ENCODE measurements at regions not wholly inside any gene's neighbourhood (a gene's known extent, or its start where the extent isn't known, plus 50 kb on each side); places are given as distances from the start of the nearest gene placed in this dataset.
A peak's percentile ranks its signal among the peaks of the same experiment; 100 is the strongest.
"Not testable (repeated sequence)": the region's sequence is repeated elsewhere in the genome, so short reads cannot be mapped to it uniquely, and the experiment has no call there.

GRCh38 chr9:111276431-111277128, 53.4 kb downstream of the OR2K2 start:
- no peaks in the 10 kb centered on the region for H3K9me3 ChIP-seq (ENCODE audit: insufficient read depth, low read depth, low read length)
- no peak overlapping the region for H3K27ac ChIP-seq (ENCODE audit: low read length)
- no peak overlapping the region for H3K4me3 ChIP-seq (ENCODE audit: low read length)
- H3K36me3 ChIP-seq (ENCODE audit: insufficient read depth, low read depth, low read length): no peaks in the 10 kb centered on the region
- no peak overlapping the region for H3K9ac ChIP-seq (ENCODE audit: low read depth, low read length)
- H3K27me3 ChIP-seq (ENCODE audit: insufficient read depth, low read length): no peaks in the 10 kb centered on the region
- peaks cover 3% of the 10 kb centered on the region; the same call in 1 of the 2 replicates for H3K4me1 ChIP-seq (ENCODE audit: insufficient read depth, low read length)

- H3K9ac ChIP-seq (ENCODE audit: low read depth, low read length): no peak overlapping the region
- no peaks in the 10 kb centered on the region for H3K27me3 ChIP-seq (ENCODE audit: insufficient read depth, low read length)
- no peaks in the 10 kb centered on the region for H3K9me3 ChIP-seq (ENCODE audit: insufficient read depth, low read depth, low read length)
- peaks cover 3% of the 10 kb centered on the region; the same call in 1 of the 2 replicates for H3K4me1 ChIP-seq (ENCODE audit: insufficient read depth, low read length)
- no peaks in the 10 kb centered on the region for H3K36me3 ChIP-seq (ENCODE audit: insufficient read depth, low read depth, low read length)
- no peak overlapping the region for H3K4me3 ChIP-seq (ENCODE audit: low read length)
- no peak overlapping the region for H3K27ac ChIP-seq (ENCODE audit: low read length)
These were observed 55.3 kb downstream of the OR2K2 start for GRCh38 chr9:111274737-111275136.

- Histone ChIP-seq H3K27me3 (ENCODE audit: insufficient read depth, low read length) (no peaks in the 10 kb centered on the region), H3K36me3 (ENCODE audit: insufficient read depth, low read depth, low read length) (no peaks in the 10 kb centered on the region), H3K4me3 (ENCODE audit: low read length) (no peak overlapping the region), H3K27ac (ENCODE audit: low read length) (no peak overlapping the region), H3K9ac (ENCODE audit: low read depth, low read length) (no peak overlapping the region), H3K4me1 (ENCODE audit: insufficient read depth, low read length) (peaks cover 3% of the 10 kb centered on the region; the same call in 1 of the 2 replicates), H3K9me3 (ENCODE audit: insufficient read depth, low read depth, low read length) (no peaks in the 10 kb centered on the region)
These were observed 57.4 kb downstream of the OR2K2 start for GRCh38 chr9:111272581-111272980.

- peaks cover 4% of the 10 kb centered on the region; the same call in 1 of the 2 replicates for H3K9me3 ChIP-seq (ENCODE audit: insufficient read depth, low read depth, low read length)
- H3K9ac ChIP-seq (ENCODE audit: low read depth, low read length): no peak overlapping the region
- no peaks in the 10 kb centered on the region for H3K27me3 ChIP-seq (ENCODE audit: insufficient read depth, low read length)
- H3K4me1 ChIP-seq (ENCODE audit: insufficient read depth, low read length): peaks cover 1% of the 10 kb centered on the region; the same call in 1 of the 2 replicates
- H3K36me3 ChIP-seq (ENCODE audit: insufficient read depth, low read depth, low read length): no peaks in the 10 kb centered on the region
- no peak overlapping the region for H3K27ac ChIP-seq (ENCODE audit: low read length)
- no peak overlapping the region for H3K4me3 ChIP-seq (ENCODE audit: low read length)
These were observed 58.4 kb downstream of the OR2K2 start for GRCh38 chr9:111271481-111272080.

- Histone ChIP-seq H3K27ac (ENCODE audit: low read length) (no peak overlapping the region), H3K4me1 (ENCODE audit: insufficient read depth, low read length) (no peaks in the 10 kb centered on the region), H3K9me3 (ENCODE audit: insufficient read depth, low read depth, low read length) (peaks cover 9% of the 10 kb centered on the region; the same call in 1 of the 2 replicates), H3K27me3 (ENCODE audit: insufficient read depth, low read length) (no peaks in the 10 kb centered on the region), H3K36me3 (ENCODE audit: insufficient read depth, low read depth, low read length) (no peaks in the 10 kb centered on the region), H3K9ac (ENCODE audit: low read depth, low read length) (no peak overlapping the region), H3K4me3 (ENCODE audit: low read length) (no peak overlapping the region)
These were observed 59.0 kb downstream of the OR2K2 start for GRCh38 chr9:111271047-111271446.

- H3K9me3 ChIP-seq (ENCODE audit: insufficient read depth, low read depth, low read length): peaks cover 18% of the 10 kb centered on the region
- not testable (repeated sequence) for H3K9ac ChIP-seq (ENCODE audit: low read depth, low read length); H3K4me3 ChIP-seq (ENCODE audit: low read length); H3K4me1 ChIP-seq (ENCODE audit: insufficient read depth, low read length); H3K36me3 ChIP-seq (ENCODE audit: insufficient read depth, low read depth, low read length); H3K27me3 ChIP-seq (ENCODE audit: insufficient read depth, low read length); H3K27ac ChIP-seq (ENCODE audit: low read length)
These were observed 64.0 kb downstream of the OR2K2 start for GRCh38 chr9:111266024-111266423.

- H3K36me3 ChIP-seq (ENCODE audit: insufficient read depth, low read depth, low read length): no peaks in the 10 kb centered on the region
- no peak overlapping the region for H3K27ac ChIP-seq (ENCODE audit: low read length)
- H3K4me1 ChIP-seq (ENCODE audit: insufficient read depth, low read length): no peaks in the 10 kb centered on the region
- H3K4me3 ChIP-seq (ENCODE audit: low read length): no peak overlapping the region
- H3K9ac ChIP-seq (ENCODE audit: low read depth, low read length): no peak overlapping the region
- peaks cover 18% of the 10 kb centered on the region for H3K9me3 ChIP-seq (ENCODE audit: insufficient read depth, low read depth, low read length)
- H3K27me3 ChIP-seq (ENCODE audit: insufficient read depth, low read length): no peaks in the 10 kb centered on the region
These were observed 66.9 kb downstream of the OR2K2 start for GRCh38 chr9:111263116-111263515.

- H3K9ac ChIP-seq (ENCODE audit: low read depth, low read length): no peak overlapping the region
- H3K27me3 ChIP-seq (ENCODE audit: insufficient read depth, low read length): no peaks in the 10 kb centered on the region
- H3K9me3 ChIP-seq (ENCODE audit: insufficient read depth, low read depth, low read length): no peaks in the 10 kb centered on the region
- no peaks in the 10 kb centered on the region for H3K36me3 ChIP-seq (ENCODE audit: insufficient read depth, low read depth, low read length)
- no peak overlapping the region for H3K27ac ChIP-seq (ENCODE audit: low read length)
- no peaks in the 10 kb centered on the region for H3K4me1 ChIP-seq (ENCODE audit: insufficient read depth, low read length)
- no peak overlapping the region for H3K4me3 ChIP-seq (ENCODE audit: low read length)
These were observed 71.2 kb downstream of the OR2K2 start for GRCh38 chr9:111258875-111259271.

- H3K9me3 ChIP-seq (ENCODE audit: insufficient read depth, low read depth, low read length): no peaks in the 10 kb centered on the region
- no peaks in the 10 kb centered on the region for H3K4me1 ChIP-seq (ENCODE audit: insufficient read depth, low read length)
- H3K4me3 ChIP-seq (ENCODE audit: low read length): no peak overlapping the region
- no peaks in the 10 kb centered on the region for H3K36me3 ChIP-seq (ENCODE audit: insufficient read depth, low read depth, low read length)
- H3K27ac ChIP-seq (ENCODE audit: low read length): no peak overlapping the region
- H3K27me3 ChIP-seq (ENCODE audit: insufficient read depth, low read length): no peaks in the 10 kb centered on the region
- H3K9ac ChIP-seq (ENCODE audit: low read depth, low read length): no peak overlapping the region
These were observed 71.7 kb downstream of the OR2K2 start for GRCh38 chr9:111258209-111258874.

- H3K27me3 ChIP-seq (ENCODE audit: insufficient read depth, low read length): no peaks in the 10 kb centered on the region
- no peak overlapping the region for H3K4me3 ChIP-seq (ENCODE audit: low read length)
- H3K9ac ChIP-seq (ENCODE audit: low read depth, low read length): no peak overlapping the region
- H3K36me3 ChIP-seq (ENCODE audit: insufficient read depth, low read depth, low read length): no peaks in the 10 kb centered on the region
- H3K9me3 ChIP-seq (ENCODE audit: insufficient read depth, low read depth, low read length): no peaks in the 10 kb centered on the region
- peaks cover 7% of the 10 kb centered on the region; the same call in 1 of the 2 replicates for H3K4me1 ChIP-seq (ENCODE audit: insufficient read depth, low read length)
- no peak overlapping the region for H3K27ac ChIP-seq (ENCODE audit: low read length)
These were observed 76.1 kb downstream of the OR2K2 start for GRCh38 chr9:111253742-111254437.

- no peaks in the 10 kb centered on the region for H3K36me3 ChIP-seq (ENCODE audit: insufficient read depth, low read depth, low read length)
- H3K27me3 ChIP-seq (ENCODE audit: insufficient read depth, low read length): no peaks in the 10 kb centered on the region
- H3K4me3 ChIP-seq (ENCODE audit: low read length): peak overlapping the region; percentile 14; the same call in 1 of the 2 replicates
- no peak overlapping the region for H3K27ac ChIP-seq (ENCODE audit: low read length)
- peaks cover 7% of the 10 kb centered on the region; the same call in 1 of the 2 replicates for H3K4me1 ChIP-seq (ENCODE audit: insufficient read depth, low read length)
- no peak overlapping the region for H3K9ac ChIP-seq (ENCODE audit: low read depth, low read length)
- H3K9me3 ChIP-seq (ENCODE audit: insufficient read depth, low read depth, low read length): no peaks in the 10 kb centered on the region
These were observed 78.9 kb downstream of the OR2K2 start for GRCh38 chr9:111250875-111251842.
